GM23338 (cell line): ENCODE measurements at regions not wholly inside any gene's neighbourhood (a gene's known extent, or its start where the extent isn't known, plus 50 kb on each side); places are given as distances from the start of the nearest gene placed in this dataset.

Experiments
- ATAC-seq: fragments of 200-7000 bp; cut with Tn5 transposase; 3 replicates; pipeline ENCODE4 v1.9.1; 2020
- DNase-seq: peaks from one replicate; pipeline ENCODE4 v3.0.0-alpha.2; 2015; ENCODE audit warnings: low spot score
- H2AFZ ChIP-seq: fragments of 200-600 bp; sonication (generic); 2 replicates; pipeline ENCODE4 v1.8.0; 2016; ENCODE audit warnings: antibody characterized with exemption, mild to moderate bottlenecking, moderate library complexity
- H3F3A ChIP-seq: fragments of 200-600 bp; sonication (generic); replicated peaks from 2 replicates; pipeline ENCODE4 v1.8.0; 2017; ENCODE audit warnings: antibody characterized with exemption, mixed run types, low read depth
- H3K27ac ChIP-seq: fragments of 200-600 bp; sonication (generic); 2 replicates; pipeline ENCODE4 v1.6.1; 2016; ENCODE audit warnings: low read depth
- H3K27me3 ChIP-seq: fragments of 200-600 bp; sonication (generic); 2 replicates; pipeline ENCODE4 v1.8.0; 2016; ENCODE audit warnings: mild to moderate bottlenecking, mixed run types, moderate library complexity; ENCODE audit not compliant: insufficient read depth
- H3K36me3 ChIP-seq: fragments of 200-600 bp; sonication (generic); 2 replicates; pipeline ENCODE4 v1.8.0; 2016; ENCODE audit warnings: mild to moderate bottlenecking; ENCODE audit not compliant: insufficient read depth
- H3K4me1 ChIP-seq: fragments of 200-600 bp; sonication (generic); 2 replicates; pipeline ENCODE4 v1.8.0; 2016; ENCODE audit warnings: mild to moderate bottlenecking, moderate library complexity; ENCODE audit not compliant: insufficient read depth
- H3K4me2 ChIP-seq: fragments of 200-600 bp; sonication (generic); 2 replicates; pipeline ENCODE4 v1.7.1; 2017; ENCODE audit warnings: mixed run types
- H3K4me3 ChIP-seq: fragments of 200-600 bp; sonication (generic); 2 replicates; pipeline ENCODE4 v1.6.1; 2016; ENCODE audit warnings: mixed run types
- H3K79me2 ChIP-seq: fragments of 200-600 bp; sonication (generic); replicated peaks from 2 replicates; pipeline ENCODE4 v1.8.0; 2017; ENCODE audit warnings: mild to moderate bottlenecking; ENCODE audit not compliant: insufficient read depth
- H3K9me2 ChIP-seq: fragments of 200-600 bp; sonication (generic); 2 replicates; pipeline ENCODE4 v1.8.0; 2017; ENCODE audit not compliant: insufficient read depth
- H4K20me1 ChIP-seq: fragments of 200-600 bp; sonication (generic); replicated peaks from 2 replicates; pipeline ENCODE4 v1.8.0; 2017; ENCODE audit warnings: mild to moderate bottlenecking; ENCODE audit not compliant: insufficient read depth
- H3K27ac Mint-ChIP-seq: 2 replicates; pipeline ENCODE4 v1.8.0; 2020; ENCODE audit warnings: inconsistent platforms, mild to moderate bottlenecking, moderate library complexity, mixed read lengths
- H3K27me3 Mint-ChIP-seq: 3 replicates; pipeline ENCODE4 v1.8.0; 2022; ENCODE audit warnings: low read depth, mild to moderate bottlenecking, moderate library complexity, mixed read lengths, inconsistent platforms; ENCODE audit not compliant: insufficient read depth, poor library complexity
- H3K36me3 Mint-ChIP-seq: 3 replicates; pipeline ENCODE4 v1.8.0; 2021; ENCODE audit warnings: low read depth, mild to moderate bottlenecking, inconsistent platforms, moderate library complexity, mixed read lengths
- H3K4me1 Mint-ChIP-seq: 3 replicates; pipeline ENCODE4 v1.8.0; 2020; ENCODE audit warnings: mild to moderate bottlenecking, inconsistent platforms, mixed read lengths
- H3K4me3 Mint-ChIP-seq: 3 replicates; pipeline ENCODE4 v1.8.0; 2021; ENCODE audit warnings: moderate library complexity, mild to moderate bottlenecking, inconsistent platforms, mixed read lengths
- H3K9me3 Mint-ChIP-seq: 3 replicates; pipeline ENCODE4 v1.8.0; 2020; ENCODE audit warnings: moderate library complexity, mild to moderate bottlenecking, inconsistent platforms, mixed read lengths
- EZH2 ChIP-seq: fragments of 200-600 bp; sonication (generic); IDR thresholded peaks from one replicate; pipeline ENCODE4 v1.8.0; 2017; ENCODE audit warnings: antibody characterized with exemption, mild to moderate bottlenecking, low read depth; ENCODE audit not compliant: unreplicated experiment
- EZH2phosphoT487 ChIP-seq: fragments of 200-600 bp; sonication (generic); IDR thresholded peaks from one replicate; pipeline ENCODE4 v1.8.1; 2018; ENCODE audit warnings: antibody characterized with exemption; ENCODE audit not compliant: unreplicated experiment
- JUNB ChIP-seq: IDR thresholded peaks from one replicate; pipeline ENCODE4 v1.6.1; 2016; ENCODE audit warnings: antibody characterized with exemption; ENCODE audit not compliant: unreplicated experiment
- NANOG ChIP-seq: IDR thresholded peaks from 2 replicates; pipeline ENCODE4 v1.6.1; 2016; ENCODE audit warnings: antibody characterized with exemption, borderline replicate concordance
- STAT1 ChIP-seq: IDR thresholded peaks from one replicate; pipeline ENCODE4 v1.6.1; 2016; ENCODE audit warnings: antibody characterized with exemption; ENCODE audit not compliant: unreplicated experiment
- ZNF114 ChIP-seq: fragments of 250-450 bp; sonication (Bioruptor Pico); IDR thresholded peaks from 2 replicates; pipeline ENCODE4 v1.5.0; 2020; ENCODE audit warnings: mild to moderate bottlenecking, moderate library complexity
- ZNF331 ChIP-seq: fragments of 250-450 bp; sonication (Bioruptor Pico); IDR thresholded peaks from 2 replicates; pipeline ENCODE4 v1.5.0; 2020; ENCODE audit warnings: low read depth, mild to moderate bottlenecking, moderate library complexity
- TF ChIP-seq, protein P1 (sequence below), 2 experiments: fragments of 200-600 bp in 1 of 2; sonication (generic) in 1 of 2; conservative IDR thresholded peaks; 2 replicates each; pipeline versions ENCODE4 v1.5.1 to v1.6.1; 2016 to 2017; ENCODE audit warnings: antibody characterized with exemption in 2 of 2, low read depth in 2 of 2, mild to moderate bottlenecking in 2 of 2, moderate library complexity in 1 of 2
- TF ChIP-seq, protein P2 (sequence below): IDR thresholded peaks from one replicate; pipeline ENCODE4 v1.6.1; 2018; ENCODE audit warnings: antibody characterized with exemption; ENCODE audit not compliant: unreplicated experiment
- TF ChIP-seq, protein P3 (sequence below): IDR thresholded peaks from 2 replicates; pipeline ENCODE4 v1.6.1; 2016; ENCODE audit warnings: antibody characterized with exemption

DNA sequence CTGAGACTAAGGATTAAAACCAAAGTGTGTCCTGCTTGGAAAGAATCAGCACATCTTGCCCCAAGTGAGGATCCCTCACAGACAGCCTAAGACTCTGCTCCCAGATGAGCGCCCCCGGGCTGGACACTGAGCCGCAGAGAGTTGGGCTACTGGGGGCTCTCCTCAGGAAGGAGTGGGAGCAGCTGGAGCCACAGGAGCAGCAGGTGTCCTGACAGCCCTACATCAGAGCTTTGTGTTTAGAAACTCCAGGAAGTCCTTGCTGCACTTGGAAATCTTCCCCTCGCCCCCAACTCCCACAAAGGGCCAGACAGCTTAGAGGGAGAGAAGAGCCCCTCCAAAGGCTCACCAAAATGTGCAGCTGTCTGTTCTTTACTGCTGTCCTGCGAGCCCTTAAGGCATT, 172.2 kb downstream of the HERPUD2 start (continued):
- TF ChIP-seq, protein P1, sequence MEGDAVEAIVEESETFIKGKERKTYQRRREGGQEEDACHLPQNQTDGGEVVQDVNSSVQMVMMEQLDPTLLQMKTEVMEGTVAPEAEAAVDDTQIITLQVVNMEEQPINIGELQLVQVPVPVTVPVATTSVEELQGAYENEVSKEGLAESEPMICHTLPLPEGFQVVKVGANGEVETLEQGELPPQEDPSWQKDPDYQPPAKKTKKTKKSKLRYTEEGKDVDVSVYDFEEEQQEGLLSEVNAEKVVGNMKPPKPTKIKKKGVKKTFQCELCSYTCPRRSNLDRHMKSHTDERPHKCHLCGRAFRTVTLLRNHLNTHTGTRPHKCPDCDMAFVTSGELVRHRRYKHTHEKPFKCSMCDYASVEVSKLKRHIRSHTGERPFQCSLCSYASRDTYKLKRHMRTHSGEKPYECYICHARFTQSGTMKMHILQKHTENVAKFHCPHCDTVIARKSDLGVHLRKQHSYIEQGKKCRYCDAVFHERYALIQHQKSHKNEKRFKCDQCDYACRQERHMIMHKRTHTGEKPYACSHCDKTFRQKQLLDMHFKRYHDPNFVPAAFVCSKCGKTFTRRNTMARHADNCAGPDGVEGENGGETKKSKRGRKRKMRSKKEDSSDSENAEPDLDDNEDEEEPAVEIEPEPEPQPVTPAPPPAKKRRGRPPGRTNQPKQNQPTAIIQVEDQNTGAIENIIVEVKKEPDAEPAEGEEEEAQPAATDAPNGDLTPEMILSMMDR (conservative IDR thresholded peaks at IDR 0.05; ENCODE audit: low read depth in 2 of 2): no peak
- no peak for TF ChIP-seq ZNF331 (CRISPR knock-in tag)

DNA sequence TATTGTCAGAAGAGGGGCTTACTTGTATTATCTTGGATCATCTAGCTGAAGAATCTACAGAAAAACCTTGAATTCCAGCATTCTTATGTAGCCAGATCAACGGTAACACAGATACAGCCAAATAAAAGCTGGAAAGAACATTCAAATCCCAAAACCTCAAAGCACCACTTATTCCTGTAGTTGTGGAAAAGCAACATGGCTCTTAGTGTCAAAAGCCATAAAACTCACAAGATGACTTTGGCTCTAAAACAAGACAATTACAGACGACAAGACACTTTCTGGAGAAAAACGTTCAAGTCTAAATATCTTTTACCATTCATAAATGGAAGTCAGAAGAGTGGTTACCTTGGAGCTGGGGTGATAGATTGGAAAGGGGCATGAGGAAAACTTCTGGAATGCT, 173.0 kb downstream of the HERPUD2 start:
- Histone ChIP-seq H4K20me1 (no peaks in the 10 kb centered on the region), H3K36me3 (no peaks in the 10 kb centered on the region), H3K27me3 (no peaks in the 10 kb centered on the region), H3K4me1 (no peaks in the 10 kb centered on the region), H3K4me3 (no peak overlapping the region), H3K9me2 (no peaks in the 10 kb centered on the region), H3F3A (no peaks in the 10 kb centered on the region), H3K79me2 (no peaks in the 10 kb centered on the region), H3K4me2 (no peak overlapping the region), H3K27ac (no peak overlapping the region), H2AFZ (no peak overlapping the region)
- H3K9me3 Mint-ChIP-seq: no peaks in the 10 kb centered on the region
- no peak overlapping the region for H3K4me3 Mint-ChIP-seq
- DNase-seq (no peak), ATAC-seq (no peak)
- TF ChIP-seq EZH2phosphoT487 (no peak), STAT1 (no peak)
- no peak overlapping the region for H3K27ac Mint-ChIP-seq
- peaks cover 3% of the 10 kb centered on the region for H3K27me3 Mint-ChIP-seq
- no peaks in the 10 kb centered on the region for H3K4me1 Mint-ChIP-seq
- no peaks in the 10 kb centered on the region for H3K36me3 Mint-ChIP-seq

DNA sequence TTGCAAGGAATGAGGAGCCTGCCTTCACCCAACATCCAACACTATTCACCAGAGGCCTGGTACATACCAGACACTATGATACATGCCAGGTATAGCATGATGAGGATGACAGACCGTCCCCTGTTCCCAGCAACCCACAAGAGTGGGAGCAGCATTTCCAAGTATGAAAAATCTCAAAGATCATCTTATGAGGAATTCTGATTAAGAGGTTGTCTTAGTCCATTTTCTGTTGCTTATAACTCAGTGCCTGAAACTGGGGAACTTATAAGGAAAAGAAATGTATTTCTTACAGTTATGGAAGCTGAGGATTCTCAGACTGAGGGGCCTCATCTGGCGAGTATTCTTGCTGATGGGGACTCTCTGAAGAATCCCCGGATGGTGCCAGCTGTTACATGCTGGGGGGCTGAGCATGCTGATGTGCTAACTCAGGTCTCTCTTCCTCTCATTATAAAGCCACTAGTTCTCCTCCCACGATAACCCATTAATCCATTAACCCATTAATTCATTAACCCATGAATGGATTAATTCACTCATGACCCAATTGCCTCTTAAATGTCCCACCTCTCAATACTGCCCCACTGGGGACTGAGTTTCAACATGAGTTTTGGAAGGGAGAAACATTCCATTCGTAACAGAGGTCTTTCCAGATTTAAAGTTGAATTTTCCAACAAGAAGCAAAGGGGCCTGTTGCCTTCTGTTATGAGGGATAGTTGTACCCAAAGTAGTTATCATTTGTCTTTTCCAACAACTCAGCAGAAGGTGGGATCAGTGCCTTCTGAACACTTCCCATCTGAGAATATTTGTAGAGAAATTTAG, 173.9 kb downstream of the HERPUD2 start:
- ATAC-seq: no peak
- TF ChIP-seq, protein P2, sequence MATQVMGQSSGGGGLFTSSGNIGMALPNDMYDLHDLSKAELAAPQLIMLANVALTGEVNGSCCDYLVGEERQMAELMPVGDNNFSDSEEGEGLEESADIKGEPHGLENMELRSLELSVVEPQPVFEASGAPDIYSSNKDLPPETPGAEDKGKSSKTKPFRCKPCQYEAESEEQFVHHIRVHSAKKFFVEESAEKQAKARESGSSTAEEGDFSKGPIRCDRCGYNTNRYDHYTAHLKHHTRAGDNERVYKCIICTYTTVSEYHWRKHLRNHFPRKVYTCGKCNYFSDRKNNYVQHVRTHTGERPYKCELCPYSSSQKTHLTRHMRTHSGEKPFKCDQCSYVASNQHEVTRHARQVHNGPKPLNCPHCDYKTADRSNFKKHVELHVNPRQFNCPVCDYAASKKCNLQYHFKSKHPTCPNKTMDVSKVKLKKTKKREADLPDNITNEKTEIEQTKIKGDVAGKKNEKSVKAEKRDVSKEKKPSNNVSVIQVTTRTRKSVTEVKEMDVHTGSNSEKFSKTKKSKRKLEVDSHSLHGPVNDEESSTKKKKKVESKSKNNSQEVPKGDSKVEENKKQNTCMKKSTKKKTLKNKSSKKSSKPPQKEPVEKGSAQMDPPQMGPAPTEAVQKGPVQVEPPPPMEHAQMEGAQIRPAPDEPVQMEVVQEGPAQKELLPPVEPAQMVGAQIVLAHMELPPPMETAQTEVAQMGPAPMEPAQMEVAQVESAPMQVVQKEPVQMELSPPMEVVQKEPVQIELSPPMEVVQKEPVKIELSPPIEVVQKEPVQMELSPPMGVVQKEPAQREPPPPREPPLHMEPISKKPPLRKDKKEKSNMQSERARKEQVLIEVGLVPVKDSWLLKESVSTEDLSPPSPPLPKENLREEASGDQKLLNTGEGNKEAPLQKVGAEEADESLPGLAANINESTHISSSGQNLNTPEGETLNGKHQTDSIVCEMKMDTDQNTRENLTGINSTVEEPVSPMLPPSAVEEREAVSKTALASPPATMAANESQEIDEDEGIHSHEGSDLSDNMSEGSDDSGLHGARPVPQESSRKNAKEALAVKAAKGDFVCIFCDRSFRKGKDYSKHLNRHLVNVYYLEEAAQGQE: no peak
- TF ChIP-seq STAT1 (no peak), ZNF331 (CRISPR knock-in tag) (no peak), EZH2phosphoT487 (no peak), EZH2 (no peak), ZNF114 (CRISPR knock-in tag) (no peak), NANOG (no peak), JUNB (no peak)
- TF ChIP-seq, protein P1 (conservative IDR thresholded peaks at IDR 0.05; ENCODE audit: low read depth in 2 of 2): no peak
- TF ChIP-seq, protein P3, sequence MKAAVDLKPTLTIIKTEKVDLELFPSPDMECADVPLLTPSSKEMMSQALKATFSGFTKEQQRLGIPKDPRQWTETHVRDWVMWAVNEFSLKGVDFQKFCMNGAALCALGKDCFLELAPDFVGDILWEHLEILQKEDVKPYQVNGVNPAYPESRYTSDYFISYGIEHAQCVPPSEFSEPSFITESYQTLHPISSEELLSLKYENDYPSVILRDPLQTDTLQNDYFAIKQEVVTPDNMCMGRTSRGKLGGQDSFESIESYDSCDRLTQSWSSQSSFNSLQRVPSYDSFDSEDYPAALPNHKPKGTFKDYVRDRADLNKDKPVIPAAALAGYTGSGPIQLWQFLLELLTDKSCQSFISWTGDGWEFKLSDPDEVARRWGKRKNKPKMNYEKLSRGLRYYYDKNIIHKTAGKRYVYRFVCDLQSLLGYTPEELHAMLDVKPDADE: no peak

More for the DNA sequence above, 173.9 kb downstream of the HERPUD2 start:
- H3K27ac ChIP-seq: no peak overlapping the region
- H3K36me3 ChIP-seq: no peaks in the 10 kb centered on the region
- H3K27me3 ChIP-seq: no peaks in the 10 kb centered on the region
- no peaks in the 10 kb centered on the region for H3K9me2 ChIP-seq
- Mint-ChIP-seq H3K4me1 (no peaks in the 10 kb centered on the region), H3K27me3 (peaks cover 3% of the 10 kb centered on the region), H3K27ac (no peak overlapping the region), H3K9me3 (no peaks in the 10 kb centered on the region), H3K36me3 (no peaks in the 10 kb centered on the region), H3K4me3 (no peak overlapping the region)
- H3F3A ChIP-seq: no peaks in the 10 kb centered on the region
- H3K4me3 ChIP-seq: no peak overlapping the region
- H2AFZ ChIP-seq: no peak overlapping the region
- H3K4me2 ChIP-seq: no peak overlapping the region
- H3K79me2 ChIP-seq: no peaks in the 10 kb centered on the region
- no peaks in the 10 kb centered on the region for H4K20me1 ChIP-seq
- no peak for DNase-seq
- no peaks in the 10 kb centered on the region for H3K4me1 ChIP-seq
